Lung microvascular endothelial cell (primary cell): ENCODE measurements at regions not wholly inside any gene's neighbourhood (a gene's known extent, or its start where the extent isn't known, plus 50 kb on each side); places are given as distances from the start of the nearest gene placed in this dataset.

ENCODE experiments used
- DNase-seq, 2 donors: peaks; one replicate each; pipeline versions ENCODE4 v3.0.0 to v3.0.0-alpha.2; 2010; ENCODE audit warnings: low read depth in 2 of 2

DNA sequence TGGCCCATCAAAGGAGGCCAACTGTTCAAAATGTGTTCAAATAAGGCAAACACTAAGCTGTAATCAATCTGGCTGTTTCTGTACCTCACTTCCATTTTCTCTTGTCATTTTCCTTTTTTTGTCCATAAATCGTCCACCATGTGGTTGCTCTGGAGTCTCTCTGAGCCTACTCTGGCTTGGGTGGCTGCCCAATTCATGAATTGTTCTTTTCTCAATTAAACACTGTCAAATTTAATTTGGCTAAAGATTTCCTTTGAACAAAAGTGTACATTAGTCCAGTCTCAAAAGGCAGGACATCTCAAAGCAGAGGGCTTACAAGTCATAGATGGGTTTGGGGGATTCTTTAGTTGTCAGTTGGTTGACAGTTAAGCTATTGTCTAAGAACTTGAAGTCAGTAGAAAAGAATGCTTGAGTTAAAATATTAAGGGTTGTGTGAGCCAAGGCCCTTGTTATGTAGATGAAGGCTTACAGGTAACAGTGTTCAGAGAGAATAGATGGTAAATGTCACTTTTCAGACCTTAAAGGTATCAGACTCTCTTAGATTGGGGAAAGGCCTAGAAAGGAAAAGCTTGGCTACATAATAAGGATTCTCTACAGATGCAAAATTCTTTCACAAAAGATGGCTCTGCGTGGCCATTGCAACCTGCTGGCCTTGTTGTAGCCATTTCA, 831.2 kb upstream of the CDH2 start:
- DNase-seq, result no peak

DNA sequence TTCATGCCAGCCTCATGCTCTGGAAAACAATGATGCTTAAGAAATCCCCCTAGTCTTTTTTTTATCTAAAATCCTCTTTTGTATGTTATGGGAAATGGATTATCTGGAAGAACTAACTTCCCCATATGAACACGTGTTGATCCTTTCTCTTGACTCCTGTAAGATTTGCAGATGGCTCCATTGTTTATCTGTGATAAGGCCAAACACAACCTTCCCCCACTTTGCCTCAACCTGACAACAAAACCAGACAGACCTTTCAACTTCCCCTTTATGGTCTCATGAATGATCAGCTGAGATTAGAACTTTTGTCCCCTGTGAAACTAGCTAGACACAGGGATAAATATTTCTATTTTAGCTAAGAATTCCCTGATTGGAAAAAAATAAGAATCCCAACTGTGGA, 828.0 kb upstream of the CDH2 start:
- peak in 1 of 2 donors; percentile 50 for DNase-seq

DNA sequence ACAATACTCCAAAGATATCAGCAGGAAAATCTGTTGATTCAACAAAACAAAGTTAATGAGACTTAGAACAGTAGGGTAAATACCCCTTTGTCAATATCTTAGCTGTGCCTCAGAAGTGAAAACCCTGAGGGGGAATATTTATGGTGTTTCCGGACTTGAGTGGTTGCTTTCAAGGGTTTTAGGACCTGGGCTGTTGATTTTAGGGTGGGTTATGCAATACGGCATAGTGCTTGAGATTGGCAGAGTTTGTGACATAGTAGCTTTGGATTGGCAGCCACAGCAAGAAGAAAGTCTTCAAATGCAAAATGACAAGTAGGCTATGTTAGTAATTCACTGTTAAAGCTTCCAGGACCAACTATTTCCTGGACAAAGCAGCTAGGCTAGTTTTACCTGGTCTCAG, 826.3 kb upstream of the CDH2 start:
- DNase-seq, result no peak

DNA sequence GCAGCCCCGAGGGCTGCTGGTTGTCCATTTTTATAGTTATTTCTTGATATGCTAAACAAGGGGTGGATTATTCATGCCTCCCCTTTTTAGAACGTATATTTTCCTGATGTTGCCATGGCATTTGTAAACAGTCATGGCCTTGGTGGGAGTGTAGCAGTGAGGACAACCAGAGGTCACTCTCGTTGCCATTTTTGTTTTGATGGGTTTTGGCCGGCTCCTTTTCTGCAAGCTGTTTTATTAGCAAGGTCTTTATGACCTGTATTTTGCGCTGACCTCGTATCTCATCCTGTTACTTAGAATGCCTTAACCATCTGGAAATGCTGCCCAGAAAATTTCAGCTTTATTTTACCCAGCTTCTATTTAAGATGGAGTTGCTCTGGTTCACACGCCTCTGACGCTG, 825.8 kb upstream of the CDH2 start:
- no peak for DNase-seq

DNA sequence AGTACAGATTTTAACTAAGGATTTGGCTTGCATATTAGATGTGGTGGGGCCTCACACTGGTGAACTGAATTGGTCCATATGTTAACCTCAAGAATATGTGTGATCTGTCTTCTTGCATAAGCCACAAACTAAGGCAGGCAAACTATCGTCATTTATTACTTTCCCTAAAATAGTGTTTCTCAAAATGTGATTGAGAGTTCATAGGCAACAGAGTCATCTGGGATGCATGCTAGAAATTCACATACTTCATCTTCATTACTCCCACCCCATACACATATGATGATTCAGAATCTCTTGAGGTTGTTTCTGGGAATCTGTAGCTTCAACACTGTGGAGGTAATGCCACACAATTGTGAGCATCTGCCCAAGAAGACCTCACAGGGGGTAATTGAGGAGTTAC, 822.8 kb upstream of the CDH2 start:
- DNase-seq, result no peak

DNA sequence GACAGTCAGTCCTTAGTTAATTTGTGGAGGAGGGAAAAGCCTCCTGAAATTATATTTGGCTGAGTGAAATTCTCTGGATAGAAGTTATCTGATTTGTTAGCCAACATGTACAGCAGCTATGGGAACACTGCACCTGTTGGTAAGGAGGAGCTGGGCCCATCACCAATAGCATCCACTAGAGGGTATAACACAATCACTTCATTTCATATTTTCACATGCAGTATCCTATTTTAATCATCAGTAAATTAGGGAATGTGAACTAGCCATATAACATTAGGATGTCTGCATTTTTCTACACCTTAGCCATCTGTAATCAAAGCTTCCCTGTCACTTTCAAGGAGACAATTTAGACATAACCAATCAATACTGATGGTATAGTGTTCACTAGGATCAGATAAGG, 818.4 kb upstream of the CDH2 start:
- DNase-seq, result peak in 1 of 2 donors; percentile 46

DNA sequence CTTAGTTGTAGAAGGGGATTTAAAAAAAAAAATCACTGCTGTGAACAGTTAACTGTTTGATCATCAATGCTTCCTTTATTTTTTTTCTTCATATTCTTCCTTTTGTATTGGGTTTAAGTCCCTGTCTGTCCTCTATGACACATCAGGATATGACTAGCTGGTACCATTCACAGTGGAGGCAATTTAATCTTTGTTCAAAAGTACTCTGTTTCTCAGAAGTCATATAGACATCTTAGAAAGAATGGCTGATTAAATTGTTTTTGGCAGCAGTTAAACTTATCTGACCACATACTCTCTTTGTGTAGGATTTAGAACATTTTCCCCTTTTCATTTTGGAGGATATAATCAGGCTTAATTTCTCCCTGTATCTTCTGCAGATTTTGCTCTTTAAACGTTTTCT, 807.8 kb upstream of the CDH2 start:
- DNase-seq, result peak; percentile 1 to 68

DNA sequence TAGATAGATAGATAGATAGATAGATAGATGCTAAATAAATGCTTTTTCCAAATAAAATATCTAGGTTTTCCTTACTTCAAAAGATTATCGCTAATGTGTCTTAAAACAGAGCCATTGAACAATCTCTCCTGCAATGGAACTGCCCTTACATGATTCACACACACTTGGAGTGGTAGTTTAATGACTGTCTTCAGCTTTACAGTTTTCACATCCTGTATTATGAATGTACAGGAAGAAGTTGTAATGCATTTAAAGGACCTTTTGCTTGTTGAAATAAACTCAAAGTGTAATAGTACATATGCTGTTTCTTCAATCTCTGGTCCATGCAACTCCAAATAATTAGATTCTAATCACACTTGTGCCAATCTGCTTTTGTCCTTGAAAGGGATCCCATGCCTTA, 797.6 kb upstream of the CDH2 start:
- peak in 1 of 2 donors; percentile 69 for DNase-seq

DNA sequence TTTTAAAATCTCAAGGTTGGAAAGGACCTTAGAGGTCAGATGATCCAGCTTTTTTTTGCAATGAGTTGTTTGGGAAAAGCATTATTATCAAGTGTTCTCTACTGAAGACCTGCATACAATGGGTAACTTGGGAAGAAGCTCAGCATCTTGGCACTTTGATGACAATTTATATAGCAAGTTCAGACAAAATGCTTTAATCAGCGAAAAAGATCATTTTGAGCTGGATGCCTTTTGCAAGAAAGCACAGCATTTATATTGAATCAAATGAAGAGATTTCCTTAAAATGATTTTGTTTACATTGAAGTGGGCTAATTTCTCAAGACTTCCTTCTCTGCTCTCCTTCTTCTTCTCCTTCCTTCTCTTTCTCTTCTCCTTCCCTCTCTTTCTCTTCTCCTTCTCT, 796.4 kb upstream of the CDH2 start:
- DNase-seq, result no peak

DNA sequence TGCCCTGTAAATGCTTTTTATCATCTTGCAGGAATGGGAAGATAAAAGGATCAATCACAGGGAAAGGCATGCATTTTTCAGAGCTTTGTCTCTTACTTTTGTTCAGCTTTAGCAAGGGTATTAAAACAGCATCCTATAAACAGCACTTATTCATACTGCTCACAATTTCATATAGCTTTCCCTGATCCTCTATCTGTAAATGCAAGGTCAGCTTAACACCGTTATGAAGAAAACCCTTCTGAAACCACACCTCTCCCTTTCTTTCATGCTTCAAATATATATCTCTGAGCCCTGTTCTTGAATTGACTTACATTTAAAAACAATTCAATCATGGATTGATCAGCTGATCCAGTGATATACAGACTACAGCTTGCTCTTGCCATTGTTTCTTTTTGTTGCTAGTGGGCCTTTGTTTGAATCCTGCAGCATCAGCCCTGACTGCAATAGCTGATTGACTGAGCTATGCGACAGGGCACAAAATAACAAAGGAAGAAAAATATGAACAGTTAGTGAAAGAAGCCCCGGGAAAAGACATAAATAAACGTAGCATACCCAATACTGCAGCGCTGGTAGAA, 795.5 kb upstream of the CDH2 start:
- no peak for DNase-seq

DNA sequence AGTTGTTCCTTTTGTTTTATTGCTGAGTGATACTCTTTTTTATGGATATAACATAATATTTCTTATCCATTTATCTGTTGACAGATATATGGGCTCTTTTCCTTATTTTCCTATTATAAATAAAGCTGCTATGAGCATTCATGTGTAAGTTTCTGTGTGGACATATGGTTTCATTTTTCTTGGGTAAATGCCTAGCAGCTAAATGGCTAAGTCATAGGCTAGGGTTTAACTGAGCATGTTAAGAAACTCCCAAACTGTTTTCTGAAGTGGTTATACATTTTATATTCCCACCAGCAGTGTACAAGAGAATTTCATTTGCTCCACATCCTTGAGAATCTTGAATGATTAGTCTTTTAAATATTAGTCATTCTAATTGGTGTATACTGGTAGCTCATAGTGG, 786.6 kb upstream of the CDH2 start:
- DNase-seq, result no peak

DNA sequence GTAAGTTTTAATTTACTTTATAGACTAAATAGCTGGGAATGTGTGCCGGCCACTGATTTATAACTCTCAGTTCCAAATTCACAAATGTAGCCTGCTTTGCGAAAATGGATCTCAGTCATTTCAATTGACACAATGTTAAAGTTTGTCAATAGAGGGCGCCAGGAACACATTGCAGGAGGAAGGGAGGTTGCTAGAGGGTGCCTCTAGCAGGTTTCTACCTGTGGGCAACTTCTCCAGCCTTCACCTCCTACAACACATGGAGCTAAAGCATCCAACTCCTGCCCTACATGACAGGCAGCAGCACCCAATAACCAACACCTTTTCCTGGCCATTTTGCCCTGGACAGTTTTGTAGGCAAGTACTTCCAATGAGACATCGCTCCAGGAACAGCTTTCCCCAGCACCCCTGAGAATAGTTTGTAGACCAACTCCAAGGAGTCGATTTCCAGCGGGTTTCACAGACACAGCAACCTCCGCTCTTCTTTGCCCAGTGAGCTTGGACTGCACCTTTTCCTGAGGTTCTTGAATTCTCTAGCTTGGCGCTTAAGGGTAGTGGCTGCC, 784.8 kb upstream of the CDH2 start:
- DNase-seq, result peak; percentile 35 to 62

DNA sequence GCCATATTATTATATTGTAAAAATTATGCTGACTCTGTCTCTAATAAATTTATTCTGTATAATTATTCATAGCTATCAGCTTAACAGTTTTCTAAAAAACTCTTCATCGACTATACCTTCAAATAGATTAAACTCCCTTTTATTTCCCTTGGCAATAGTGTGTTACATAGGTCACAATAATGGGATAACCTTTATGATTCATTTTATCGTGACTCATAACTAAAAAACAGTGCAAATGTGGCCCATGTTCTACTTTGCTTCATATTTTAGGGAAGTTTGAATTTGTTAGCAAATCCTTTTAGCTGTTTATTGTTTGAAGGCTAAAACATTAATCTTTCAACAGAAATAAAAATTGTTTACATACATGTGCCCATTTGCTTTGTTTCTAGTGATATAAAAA, 783.2 kb upstream of the CDH2 start:
- peak; percentile 42 to 68 for DNase-seq

DNA sequence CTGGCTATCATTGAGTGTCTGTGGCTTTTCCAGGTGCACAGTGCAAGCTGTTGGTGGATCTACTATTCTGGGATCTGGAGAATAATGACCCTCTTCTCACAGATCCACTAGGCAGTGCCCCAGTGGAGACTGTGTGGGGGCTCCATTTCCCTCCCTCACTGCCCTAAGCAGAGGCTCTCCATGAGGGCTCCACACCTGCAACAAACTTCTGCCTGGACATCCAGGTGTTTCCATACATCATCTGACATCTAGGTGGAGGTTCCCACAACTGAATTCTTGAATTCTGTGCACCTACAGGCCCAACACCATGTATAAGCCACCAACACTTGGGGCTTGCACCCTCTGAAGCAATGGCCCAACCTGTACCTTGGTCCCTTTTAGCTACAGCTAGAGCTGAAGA, 775.4 kb upstream of the CDH2 start:
- no peak for DNase-seq

DNA sequence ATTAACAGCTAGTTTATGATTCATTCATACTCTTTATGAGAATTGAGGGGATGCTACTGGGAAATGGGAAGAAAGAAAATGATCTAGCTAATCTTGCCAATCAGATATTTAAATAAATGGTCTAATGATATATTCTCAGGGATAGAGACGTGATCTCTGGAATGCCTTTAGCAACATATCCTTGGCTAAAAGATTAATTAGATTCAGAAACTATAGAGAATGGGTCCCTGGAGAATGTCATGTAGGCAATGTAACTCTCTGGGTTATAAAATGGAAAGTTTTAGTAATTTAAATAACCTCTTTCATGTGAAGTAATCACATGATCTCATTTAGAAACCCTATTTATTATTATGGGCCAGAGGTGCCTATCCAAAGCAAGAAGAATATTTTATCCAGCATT, 771.0 kb upstream of the CDH2 start:
- DNase-seq, result no peak

DNA sequence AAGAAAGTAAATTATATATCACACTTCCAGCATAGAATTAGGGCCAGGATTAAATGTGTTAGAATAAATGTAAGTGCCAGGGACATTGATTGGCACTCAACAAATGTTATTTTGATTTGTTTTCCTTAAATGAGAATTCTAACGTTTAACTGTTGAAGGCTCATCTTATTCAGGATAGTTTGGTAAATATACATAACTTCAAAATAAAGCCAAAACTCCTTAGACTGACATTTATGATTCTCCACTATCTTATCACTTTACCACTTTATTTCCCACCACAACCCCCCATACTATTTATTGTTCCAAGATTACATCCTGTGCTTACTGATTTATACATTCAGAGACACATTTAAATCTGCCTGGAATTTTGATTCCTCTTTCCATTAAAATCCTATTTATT, 769.5 kb upstream of the CDH2 start:
- no peak for DNase-seq

DNA sequence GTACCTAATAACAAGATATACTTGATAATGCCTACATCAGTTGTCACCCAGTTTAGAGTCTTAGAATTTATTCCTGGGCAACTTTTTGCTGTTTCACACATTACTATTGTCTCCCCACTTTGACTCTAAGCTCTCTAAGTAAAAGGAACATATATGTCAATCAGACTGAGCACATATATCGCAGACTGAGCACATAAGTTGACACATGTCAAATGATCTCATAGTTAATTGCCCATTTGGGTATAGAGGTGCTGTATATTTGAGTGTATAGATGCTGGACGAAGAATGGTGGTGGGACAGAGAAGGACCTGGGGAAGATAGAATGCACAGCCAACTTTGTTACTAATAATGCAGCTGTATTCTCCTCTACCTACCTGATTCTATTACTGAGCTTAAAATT, 746.0 kb upstream of the CDH2 start:
- no peak for DNase-seq

DNA sequence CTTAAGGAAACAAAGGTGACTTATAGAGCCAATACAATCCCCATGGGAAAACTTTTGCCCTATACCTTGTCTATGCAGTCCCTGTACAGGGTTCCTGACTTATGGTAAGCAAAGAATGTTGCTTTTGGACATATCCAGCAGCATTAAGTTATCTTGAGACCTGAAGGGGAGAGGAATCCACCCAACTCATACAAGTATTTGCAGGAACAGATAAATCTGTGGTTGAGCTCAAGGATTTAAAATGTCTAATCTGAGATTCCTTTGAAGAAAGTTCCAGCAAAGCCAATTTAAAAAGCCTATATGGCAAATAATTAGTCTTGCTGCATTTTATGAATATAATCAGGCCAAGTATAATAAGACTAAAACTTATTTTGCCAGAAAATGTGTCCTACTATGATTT, 739.5 kb upstream of the CDH2 start:
- DNase-seq, result no peak

DNA sequence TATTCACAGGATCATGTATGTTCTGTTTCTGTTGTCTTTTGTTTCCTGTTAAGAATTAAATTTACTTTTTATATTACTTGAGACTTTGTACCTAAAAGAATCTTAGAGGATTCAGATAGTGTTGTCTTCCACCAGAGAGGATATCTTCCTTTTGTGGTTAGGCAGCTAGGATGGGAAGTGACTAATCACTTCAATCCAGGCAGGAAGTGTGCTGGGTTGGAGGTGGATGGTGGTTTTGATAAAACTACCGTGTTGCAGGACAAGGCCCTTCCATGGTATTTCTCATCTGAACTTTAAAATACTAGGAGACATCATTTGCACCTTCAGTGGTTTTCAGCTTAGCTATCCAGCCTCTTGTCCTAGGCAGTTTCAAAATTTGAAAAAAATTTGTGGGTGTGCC, 728.6 kb upstream of the CDH2 start:
- DNase-seq, result peak; percentile 3 to 79

DNA sequence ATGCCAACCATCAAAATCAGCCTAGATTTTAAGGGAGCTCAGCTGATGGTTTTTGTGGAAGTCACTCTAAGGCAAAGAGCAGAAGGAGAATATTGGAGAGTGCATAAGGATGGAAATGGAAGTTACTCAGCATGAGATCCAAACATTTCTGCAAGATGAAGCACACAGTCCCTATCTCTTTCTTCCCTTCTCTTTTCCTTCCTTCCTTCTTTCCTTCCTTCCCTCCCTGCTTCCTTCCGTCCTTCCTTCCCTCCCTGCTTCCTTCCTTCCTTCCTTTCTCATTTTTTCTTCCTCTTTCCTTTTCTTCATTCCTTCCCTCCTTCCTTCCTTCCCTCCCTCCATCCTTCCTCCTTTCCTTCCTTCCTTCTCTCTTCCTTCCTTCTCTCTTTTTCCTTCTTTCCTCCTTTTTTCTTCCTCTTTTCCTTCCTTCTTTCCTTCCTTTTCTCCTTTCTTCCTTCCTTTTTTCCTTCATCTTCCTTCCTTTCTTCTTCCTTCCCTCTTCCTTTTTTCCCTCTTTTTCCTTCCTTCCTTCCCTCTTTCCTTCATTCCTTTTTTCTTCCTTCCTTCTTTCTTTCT, 727.9 kb upstream of the CDH2 start:
- no peak for DNase-seq

DNA sequence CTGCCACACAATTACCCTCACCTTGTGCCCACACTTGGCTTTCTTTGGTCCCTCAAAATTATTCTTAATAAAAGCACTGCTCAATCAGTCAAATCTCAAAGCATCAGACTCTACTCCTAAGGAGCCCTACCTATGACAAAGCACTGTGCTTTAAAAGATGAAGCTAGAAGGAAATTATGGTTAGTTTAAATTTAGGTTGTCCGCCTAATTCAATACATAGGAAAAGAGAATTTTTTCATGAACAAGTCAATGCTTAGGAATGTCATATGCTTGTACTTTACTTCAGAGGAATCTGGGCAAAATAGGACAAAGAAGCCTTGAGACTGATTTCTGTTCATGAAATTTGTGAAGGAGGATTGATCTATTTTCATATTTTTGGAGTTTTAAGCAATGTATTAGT, 726.4 kb upstream of the CDH2 start:
- DNase-seq, result no peak

DNA sequence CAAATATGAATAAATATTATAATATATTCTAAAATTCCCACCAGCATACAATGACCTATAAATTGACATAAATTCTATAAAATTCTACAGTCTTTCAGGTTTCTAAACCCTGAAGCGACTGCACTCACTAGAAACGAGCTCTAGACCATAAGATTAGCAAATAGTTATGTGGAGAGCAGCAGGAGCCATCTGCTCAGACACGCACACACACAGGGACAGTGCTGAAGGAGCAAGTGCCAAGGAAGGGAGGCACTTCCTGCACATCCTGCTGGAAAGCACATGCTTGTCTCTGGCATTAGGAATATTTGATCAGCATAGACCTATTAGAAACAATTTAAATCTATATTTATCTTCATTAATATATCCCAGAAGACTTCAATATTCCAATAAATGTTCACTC, 713.9 kb upstream of the CDH2 start:
- DNase-seq, result peak in 1 of 2 donors; percentile 32

DNA sequence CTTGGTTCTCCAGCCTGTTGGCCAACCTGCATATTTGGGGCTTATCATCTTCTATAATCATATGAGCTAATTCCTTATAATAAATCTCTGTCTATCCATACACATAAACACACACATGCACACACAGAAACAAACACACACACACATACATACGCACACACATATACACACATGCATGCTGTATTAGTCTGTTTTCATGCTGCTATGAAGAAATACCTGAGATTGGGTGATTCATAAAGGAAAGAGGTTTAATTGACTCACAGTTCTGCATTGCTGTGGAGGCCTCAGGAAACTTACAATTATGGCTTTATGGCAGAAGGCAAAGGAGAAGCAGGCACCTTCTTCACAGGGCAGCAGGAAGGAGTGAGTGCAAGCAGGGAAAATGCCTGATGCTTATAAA, 707.4 kb upstream of the CDH2 start:
- DNase-seq, result no peak
